Stimulated activated CD4-positive, alpha-beta T cell treated with anti-CD3 and anti-CD28 coated beads, Interleukin-2, amount 100 ng/mL, for 48 hours (primary cell): ENCODE measurements at regions not wholly inside any gene's neighbourhood (a gene's known extent, or its start where the extent isn't known, plus 50 kb on each side); places are given as distances from the start of the nearest gene placed in this dataset.

ENCODE experiments used
- DNase-seq, 2 donors: peaks; one replicate each; pipeline ENCODE4 v3.0.0-alpha.2; 2020

GRCh38 chr4:112852601-112853000, 196.9 kb upstream of the ANK2 start:
- no peak for DNase-seq

GRCh38 chr4:112853662-112854256, 195.7 kb upstream of the ANK2 start:
- no peak for DNase-seq

GRCh38 chr4:112854420-112854819, 195.0 kb upstream of the ANK2 start:
- DNase-seq: no peak

- no peak for DNase-seq
Measured at GRCh38 chr4:112855058-112855457, 194.4 kb upstream of the ANK2 start.

- no peak for DNase-seq
Measured at GRCh38 chr4:112857461-112857860, 192.0 kb upstream of the ANK2 start.

GRCh38 chr4:112858751-112859150, 190.7 kb upstream of the ANK2 start:
- no peak for DNase-seq

- DNase-seq: no peak
Measured at GRCh38 chr4:112859456-112860184, 189.8 kb upstream of the ANK2 start.

- no peak for DNase-seq
Measured at GRCh38 chr4:112860830-112861690, 188.4 kb upstream of the ANK2 start.

GRCh38 chr4:112861691-112862674, 187.5 kb upstream of the ANK2 start:
- no peak for DNase-seq

- DNase-seq: no peak
Measured at GRCh38 chr4:112865443-112865842, 184.0 kb upstream of the ANK2 start.

GRCh38 chr4:112876316-112876715, 173.1 kb upstream of the ANK2 start:
- no peak for DNase-seq

GRCh38 chr4:112881842-112882241, 167.6 kb upstream of the ANK2 start:
- no peak for DNase-seq

GRCh38 chr4:112882286-112882685, 167.2 kb upstream of the ANK2 start:
- DNase-seq: no peak

- no peak for DNase-seq
Measured at GRCh38 chr4:112884406-112884805, 165.0 kb upstream of the ANK2 start.

GRCh38 chr4:112885897-112886296, 163.6 kb upstream of the ANK2 start:
- no peak for DNase-seq

- DNase-seq: no peak
Measured at GRCh38 chr4:112888622-112889021, 160.8 kb upstream of the ANK2 start.

- DNase-seq: no peak
Measured at GRCh38 chr4:112889199-112889598, 160.3 kb upstream of the ANK2 start.

- DNase-seq: no peak
Measured at GRCh38 chr4:112889619-112890527, 159.6 kb upstream of the ANK2 start.

- no peak for DNase-seq
Measured at GRCh38 chr4:112894480-112894879, 155.0 kb upstream of the ANK2 start.

GRCh38 chr4:112894951-112895350, 154.5 kb upstream of the ANK2 start:
- DNase-seq: no peak

- DNase-seq: no peak
Measured at GRCh38 chr4:112895811-112896608, 153.4 kb upstream of the ANK2 start.
